ENCODE measurements at regions not wholly inside any gene's neighbourhood (a gene's known extent, or its start where the extent isn't known, plus 50 kb on each side); places are given as distances from the start of the nearest gene placed in this dataset.
"Not testable (repeated sequence)": the region's sequence is repeated elsewhere in the genome, so short reads cannot be mapped to it uniquely, and the experiment has no call there.

GRCh38 chr14:105646175-105646574 lies 119.8 kb downstream of the TMEM121 start:
- no peak for DNase-seq (ENCODE audit: extremely low read depth, low read depth)
- no peak overlapping the region for H3K4me3 ChIP-seq (replicated peaks; ENCODE audit: low read depth, low read length)
- no peak for TF ChIP-seq CTCF (IDR thresholded peaks at IDR 0.05; ENCODE audit: low read depth, low read length, missing control alignments)

GRCh38 chr14:105646711-105647281 lies 120.4 kb downstream of the TMEM121 start:
- DNase-seq (ENCODE audit: extremely low read depth, low read depth); H3K4me3 ChIP-seq (replicated peaks; ENCODE audit: low read depth, low read length): not testable (repeated sequence)

GRCh38 chr14:105647426-105647783 lies 121.0 kb downstream of the TMEM121 start:
- not testable (repeated sequence) for H3K4me3 ChIP-seq (replicated peaks; ENCODE audit: low read depth, low read length); DNase-seq (ENCODE audit: extremely low read depth, low read depth)

GRCh38 chr14:105647784-105648608 lies 121.6 kb downstream of the TMEM121 start:
- DNase-seq (ENCODE audit: extremely low read depth, low read depth) = no peak
- no peak overlapping the region for H3K4me3 ChIP-seq (replicated peaks; ENCODE audit: low read depth, low read length)
- TF ChIP-seq CTCF (IDR thresholded peaks at IDR 0.05; ENCODE audit: low read depth, low read length, missing control alignments) = no peak

- DNase-seq (ENCODE audit: extremely low read depth, low read depth) = not testable (repeated sequence)
Measured at GRCh38 chr14:105648609-105649535, 122.5 kb downstream of the TMEM121 start.

GRCh38 chr14:105652317-105652716 lies 125.9 kb downstream of the TMEM121 start:
- not testable (repeated sequence) for DNase-seq (ENCODE audit: extremely low read depth, low read depth); H3K4me3 ChIP-seq (replicated peaks; ENCODE audit: low read depth, low read length)

More at GRCh38 chr14:105648609-105649535, 122.5 kb downstream of the TMEM121 start:
- H3K4me3 ChIP-seq (replicated peaks; ENCODE audit: low read depth, low read length) = not testable (repeated sequence)

GRCh38 chr14:105653921-105654320 lies 127.5 kb downstream of the TMEM121 start:
- not testable (repeated sequence) for H3K4me3 ChIP-seq (replicated peaks; ENCODE audit: low read depth, low read length); DNase-seq (ENCODE audit: extremely low read depth, low read depth)

- H3K4me3 ChIP-seq (replicated peaks; ENCODE audit: low read depth, low read length); DNase-seq (ENCODE audit: extremely low read depth, low read depth): not testable (repeated sequence)
Measured at GRCh38 chr14:105659255-105659654, 132.9 kb downstream of the TMEM121 start.

GRCh38 chr14:105659935-105660527 lies 133.6 kb downstream of the TMEM121 start:
- no peak overlapping the region for H3K4me3 ChIP-seq (replicated peaks; ENCODE audit: low read depth, low read length)
- no peak for TF ChIP-seq CTCF (IDR thresholded peaks at IDR 0.05; ENCODE audit: low read depth, low read length, missing control alignments)

More at GRCh38 chr14:105659935-105660527, 133.6 kb downstream of the TMEM121 start:
- no peak for DNase-seq (ENCODE audit: extremely low read depth, low read depth)

All from HFF-Myc (cell line).